ENCODE measurements at regions not wholly inside any gene's neighbourhood (a gene's known extent, or its start where the extent isn't known, plus 50 kb on each side); places are given as distances from the start of the nearest gene placed in this dataset.
"Not testable (repeated sequence)": the region's sequence is repeated elsewhere in the genome, so short reads cannot be mapped to it uniquely, and the experiment has no call there.

- not testable (repeated sequence) for TF ChIP-seq ESRRG (CRISPR knock-in tag; IDR thresholded peaks at IDR 0.05); BACH2 (CRISPR knock-in tag; IDR thresholded peaks at IDR 0.05; ENCODE audit: borderline replicate concordance); ZFP3 (CRISPR knock-in tag; IDR thresholded peaks at IDR 0.05); TCF4 (CRISPR knock-in tag; IDR thresholded peaks at IDR 0.05; ENCODE audit: borderline replicate concordance); PPARA (CRISPR knock-in tag; IDR thresholded peaks at IDR 0.05; ENCODE audit: borderline replicate concordance); ZNF8 (CRISPR knock-in tag; IDR thresholded peaks at IDR 0.05); RARB (CRISPR knock-in tag; IDR thresholded peaks at IDR 0.05); TOX (CRISPR knock-in tag; IDR thresholded peaks at IDR 0.05; ENCODE audit: borderline replicate concordance); ZNF565 (CRISPR knock-in tag; conservative IDR thresholded peaks at IDR 0.05; ENCODE audit: low read depth)
- TF ChIP-seq, protein P1, sequence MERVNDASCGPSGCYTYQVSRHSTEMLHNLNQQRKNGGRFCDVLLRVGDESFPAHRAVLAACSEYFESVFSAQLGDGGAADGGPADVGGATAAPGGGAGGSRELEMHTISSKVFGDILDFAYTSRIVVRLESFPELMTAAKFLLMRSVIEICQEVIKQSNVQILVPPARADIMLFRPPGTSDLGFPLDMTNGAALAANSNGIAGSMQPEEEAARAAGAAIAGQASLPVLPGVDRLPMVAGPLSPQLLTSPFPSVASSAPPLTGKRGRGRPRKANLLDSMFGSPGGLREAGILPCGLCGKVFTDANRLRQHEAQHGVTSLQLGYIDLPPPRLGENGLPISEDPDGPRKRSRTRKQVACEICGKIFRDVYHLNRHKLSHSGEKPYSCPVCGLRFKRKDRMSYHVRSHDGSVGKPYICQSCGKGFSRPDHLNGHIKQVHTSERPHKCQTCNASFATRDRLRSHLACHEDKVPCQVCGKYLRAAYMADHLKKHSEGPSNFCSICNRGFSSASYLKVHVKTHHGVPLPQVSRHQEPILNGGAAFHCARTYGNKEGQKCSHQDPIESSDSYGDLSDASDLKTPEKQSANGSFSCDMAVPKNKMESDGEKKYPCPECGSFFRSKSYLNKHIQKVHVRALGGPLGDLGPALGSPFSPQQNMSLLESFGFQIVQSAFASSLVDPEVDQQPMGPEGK (CRISPR knock-in tag; IDR thresholded peaks at IDR 0.05; ENCODE audit: borderline replicate concordance), result not testable (repeated sequence)
Measured at GRCh38 chr12:17282169-17282568, 676.2 kb upstream of the LMO3 start.

Measured in SK-N-SH treated with all-trans-retinoic acid at 6 μM for 48 hours (cell line).